Esophagus muscularis mucosa (tissue), 4 donors: ENCODE measurements at regions not wholly inside any gene's neighbourhood (a gene's known extent, or its start where the extent isn't known, plus 50 kb on each side); places are given as distances from the start of the nearest gene placed in this dataset.

ENCODE experiments used
- CTCF ChIP-seq, 3 experiments: fragments of 200-600 bp in 2 of 3; fragments of 450-650 bp in 1 of 3; sonication (generic) in 2 of 3; IDR thresholded peaks; one replicate each; pipeline ENCODE4 v1.5.1; 2017 to 2019; ENCODE audit warnings: antibody characterized with exemption in 3 of 3, mild to moderate bottlenecking in 2 of 3, moderate library complexity in 1 of 3
- EP300 ChIP-seq: sonication (generic); formaldehyde crosslinking; IDR thresholded peaks from one replicate; pipeline ENCODE4 v1.6.1; 2017; ENCODE audit warnings: antibody characterized with exemption
- POLR2A ChIP-seq: fragments of 450-650 bp; IDR thresholded peaks from one replicate; pipeline ENCODE4 v1.6.1; 2017; ENCODE audit warnings: antibody characterized with exemption, moderate library complexity, mild to moderate bottlenecking, low read depth

GRCh38 chr6:86825436-86825835 is 111.9 kb upstream of the HTR1E start:
- TF ChIP-seq POLR2A = no peak
- TF ChIP-seq EP300 = no peak
- no peak for TF ChIP-seq CTCF (IDR thresholded peaks at IDR 0.05)
